NOMO-1 treated with dmso at 0.1 percent for 144 hours (cell line): ENCODE measurements at regions not wholly inside any gene's neighbourhood (a gene's known extent, or its start where the extent isn't known, plus 50 kb on each side); places are given as distances from the start of the nearest gene placed in this dataset.
"Not testable (repeated sequence)": the region's sequence is repeated elsewhere in the genome, so short reads cannot be mapped to it uniquely, and the experiment has no call there.

Source experiments
- DNase-seq: peaks from one replicate; lab custom pipeline; 2025; ENCODE audit not compliant: unreplicated experiment; lab: John Stamatoyannopoulos, UW

- DNase-seq: not testable (repeated sequence)
Measured at GRCh38 chr2:111282162-111282561, 161.4 kb downstream of the BCL2L11 start.

- not testable (repeated sequence) for DNase-seq
Measured at GRCh38 chr2:111287646-111288568, 167.2 kb downstream of the BCL2L11 start.

GRCh38 chr2:111290370-111290769, 169.7 kb downstream of the BCL2L11 start:
- DNase-seq: not testable (repeated sequence)

GRCh38 chr2:111291566-111291965, 170.9 kb downstream of the BCL2L11 start:
- DNase-seq: not testable (repeated sequence)

- DNase-seq: not testable (repeated sequence)
Measured at GRCh38 chr2:111292232-111292968, 171.7 kb downstream of the BCL2L11 start.

GRCh38 chr2:111294699-111295098, 174.0 kb downstream of the BCL2L11 start:
- not testable (repeated sequence) for DNase-seq

- not testable (repeated sequence) for DNase-seq
Measured at GRCh38 chr2:111296122-111296804, 175.5 kb downstream of the BCL2L11 start.

GRCh38 chr2:111297128-111297527, 176.4 kb downstream of the BCL2L11 start:
- DNase-seq: not testable (repeated sequence)

GRCh38 chr2:111298927-111299326, 178.2 kb downstream of the BCL2L11 start:
- DNase-seq: not testable (repeated sequence)

- not testable (repeated sequence) for DNase-seq
Measured at GRCh38 chr2:111299635-111300034, 178.9 kb downstream of the BCL2L11 start.

GRCh38 chr2:111301677-111302076, 181.0 kb downstream of the BCL2L11 start:
- not testable (repeated sequence) for DNase-seq

GRCh38 chr2:111302397-111303218, 181.9 kb downstream of the BCL2L11 start:
- not testable (repeated sequence) for DNase-seq

- DNase-seq: not testable (repeated sequence)
Measured at GRCh38 chr2:111307302-111307701, 186.6 kb downstream of the BCL2L11 start.

GRCh38 chr2:111309231-111310075, 188.7 kb downstream of the BCL2L11 start:
- DNase-seq: not testable (repeated sequence)

GRCh38 chr2:111310395-111310794, 189.7 kb downstream of the BCL2L11 start:
- DNase-seq: not testable (repeated sequence)

GRCh38 chr2:111311568-111311967, 190.9 kb downstream of the BCL2L11 start:
- DNase-seq: not testable (repeated sequence)

- not testable (repeated sequence) for DNase-seq
Measured at GRCh38 chr2:111312897-111313607, 192.3 kb downstream of the BCL2L11 start.

GRCh38 chr2:111313711-111314110, 193.0 kb downstream of the BCL2L11 start:
- DNase-seq: not testable (repeated sequence)
